HG03442 (cell line): ENCODE measurements at regions not wholly inside any gene's neighbourhood (a gene's known extent, or its start where the extent isn't known, plus 50 kb on each side); places are given as distances from the start of the nearest gene placed in this dataset.
"Not testable (repeated sequence)": the region's sequence is repeated elsewhere in the genome, so short reads cannot be mapped to it uniquely, and the experiment has no call there.

ENCODE experiments used
- ATAC-seq: cut with Tn5 transposase; IDR thresholded peaks from one replicate; pipeline ENCODE4 v1.9.1; 2021; ENCODE audit warnings: mild to moderate bottlenecking, moderate library complexity; ENCODE audit not compliant: unreplicated experiment

- no peak for ATAC-seq
These were observed 228.5 kb downstream of the RNF144A start for GRCh38 chr2:7145707-7146106.

GRCh38 chr2:7146151-7146550 is 228.9 kb downstream of the RNF144A start:
- ATAC-seq = no peak

GRCh38 chr2:7154656-7155055 is 237.4 kb downstream of the RNF144A start:
- no peak for ATAC-seq

- no peak for ATAC-seq
These were observed 244.3 kb downstream of the RNF144A start for GRCh38 chr2:7161501-7161900.

- ATAC-seq = no peak
These were observed 248.5 kb downstream of the RNF144A start for GRCh38 chr2:7165736-7166135.

- no peak for ATAC-seq
These were observed 250.7 kb downstream of the RNF144A start for GRCh38 chr2:7167801-7168411.

GRCh38 chr2:7169593-7169992 is 252.4 kb downstream of the RNF144A start:
- ATAC-seq = no peak

GRCh38 chr2:7178996-7179395 is 261.8 kb downstream of the RNF144A start:
- ATAC-seq = not testable (repeated sequence)

- ATAC-seq = no peak
These were observed 263.6 kb downstream of the RNF144A start for GRCh38 chr2:7180638-7181370.

GRCh38 chr2:7182525-7182924 is 265.3 kb downstream of the RNF144A start:
- ATAC-seq = no peak

- no peak for ATAC-seq
These were observed 271.9 kb downstream of the RNF144A start for GRCh38 chr2:7189106-7189505.

- no peak for ATAC-seq
These were observed 273.5 kb downstream of the RNF144A start for GRCh38 chr2:7190587-7191324.

GRCh38 chr2:7191932-7192331 is 274.7 kb downstream of the RNF144A start:
- no peak for ATAC-seq

GRCh38 chr2:7193457-7193856 is 276.2 kb downstream of the RNF144A start:
- no peak for ATAC-seq

- ATAC-seq = no peak
These were observed 277.7 kb downstream of the RNF144A start for GRCh38 chr2:7194950-7195349.

- no peak for ATAC-seq
These were observed 279.7 kb downstream of the RNF144A start for GRCh38 chr2:7196883-7197282.

- no peak for ATAC-seq
These were observed 284.6 kb downstream of the RNF144A start for GRCh38 chr2:7201851-7202250.

GRCh38 chr2:7203056-7203467 is 285.9 kb downstream of the RNF144A start:
- no peak for ATAC-seq

GRCh38 chr2:7205151-7205830 is 288.1 kb downstream of the RNF144A start:
- no peak for ATAC-seq

GRCh38 chr2:7206111-7206810 is 289.0 kb downstream of the RNF144A start:
- no peak for ATAC-seq

- no peak for ATAC-seq
These were observed 290.4 kb downstream of the RNF144A start for GRCh38 chr2:7207631-7208030.
